Activated CD8-positive, alpha-beta T cell treated with anti-CD3 and anti-CD28 coated beads for 36 hours (primary cell): ENCODE measurements at regions not wholly inside any gene's neighbourhood (a gene's known extent, or its start where the extent isn't known, plus 50 kb on each side); places are given as distances from the start of the nearest gene placed in this dataset.

Source experiments
- ATAC-seq: fragments of 200-7000 bp; cut with Tn5 transposase; one replicate; pipeline ENCODE4 v1.10.0; 2021; ENCODE audit warnings: mild to moderate bottlenecking, moderate library complexity
- CTCF ChIA-PET: fragments of 350-600 bp; sonication (Branson Sonifier 250); formaldehyde crosslinking; loops from one replicate; lab custom pipeline; 2021; ENCODE audit warnings: antibody characterized with exemption; lab: Charles Lee
- POLR2A ChIA-PET: fragments of 350-600 bp; sonication (Branson Sonifier 250); formaldehyde crosslinking; loops from one replicate; lab custom pipeline; 2021; ENCODE audit warnings: antibody characterized with exemption; lab: Charles Lee
- DNase-seq: peaks from one replicate; pipeline ENCODE4 v3.0.0-alpha.2; 2020
- H3K27ac Mint-ChIP-seq: one replicate; pipeline ENCODE4 v1.8.0; 2021; ENCODE audit warnings: mild to moderate bottlenecking, mixed read lengths
- H3K27me3 Mint-ChIP-seq: one replicate; pipeline ENCODE4 v1.8.0; 2021; ENCODE audit warnings: mixed read lengths
- H3K36me3 Mint-ChIP-seq: one replicate; pipeline ENCODE4 v1.8.0; 2021; ENCODE audit warnings: low read depth, mixed read lengths
- H3K4me1 Mint-ChIP-seq: one replicate; pipeline ENCODE4 v1.8.0; 2021; ENCODE audit warnings: low read depth, mixed read lengths
- H3K4me3 Mint-ChIP-seq: one replicate; pipeline ENCODE4 v1.8.0; 2021; ENCODE audit warnings: mild to moderate bottlenecking, moderate library complexity, mixed read lengths
- H3K9me3 Mint-ChIP-seq: one replicate; pipeline ENCODE4 v1.8.0; 2021; ENCODE audit warnings: mixed read lengths
- intact Hi-C: fragments of 100-400 bp; cut with micrococcal nuclease; formaldehyde crosslinking; loops from one replicate; pipeline ENCODE4 v1.10.0; 2022
- TF ChIP-seq, protein P1 (sequence below): fragments of 200-600 bp; IDR thresholded peaks from one replicate; pipeline ENCODE4 v1.8.0; 2022; ENCODE audit warnings: antibody characterized with exemption, mild to moderate bottlenecking

DNA sequence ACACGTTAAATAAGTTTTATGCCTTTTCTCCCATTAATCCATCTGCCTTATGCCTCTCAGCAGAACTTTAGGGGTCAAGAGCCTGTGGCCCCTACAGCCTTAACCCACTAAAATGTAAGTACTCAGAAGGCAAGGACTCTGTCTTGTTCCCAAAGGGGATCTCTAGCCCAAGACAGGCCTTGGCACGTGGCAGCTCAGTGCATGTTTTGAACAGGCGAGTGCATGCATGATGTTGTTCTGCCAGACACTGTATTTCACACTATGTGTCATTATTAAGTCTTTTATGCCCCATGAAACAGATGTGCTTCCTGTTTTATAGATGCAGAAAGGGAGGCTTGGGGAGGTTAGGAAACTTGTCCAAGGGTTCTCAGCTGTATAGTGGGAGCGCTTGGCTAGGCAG, 102.8 kb downstream of the ETS2 start:
- CTCF ChIA-PET = no interaction called here
- H3K9me3 Mint-ChIP-seq = no peaks in the 10 kb centered on the region
- ATAC-seq = no peak

DNA sequence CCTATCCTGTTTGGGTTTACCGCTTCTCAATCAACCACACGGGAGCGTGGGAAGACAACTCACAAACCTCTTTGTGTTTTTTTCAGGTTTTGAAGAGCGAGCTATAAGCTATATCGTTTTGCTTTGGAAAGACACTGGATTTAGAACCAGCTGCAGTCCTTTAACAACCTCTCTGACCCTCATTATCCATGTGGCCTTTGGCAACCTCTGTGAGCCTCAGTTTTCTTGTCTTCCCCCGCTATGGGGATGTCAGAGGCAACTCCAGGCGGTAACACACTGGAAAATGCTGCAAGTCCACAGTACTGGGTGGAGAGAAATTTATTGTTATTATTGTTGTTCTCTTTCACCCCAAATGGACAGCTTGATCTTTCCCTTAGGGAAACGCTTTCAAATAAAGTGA, 100.0 kb downstream of the ETS2 start:
- TF ChIP-seq, protein P1, sequence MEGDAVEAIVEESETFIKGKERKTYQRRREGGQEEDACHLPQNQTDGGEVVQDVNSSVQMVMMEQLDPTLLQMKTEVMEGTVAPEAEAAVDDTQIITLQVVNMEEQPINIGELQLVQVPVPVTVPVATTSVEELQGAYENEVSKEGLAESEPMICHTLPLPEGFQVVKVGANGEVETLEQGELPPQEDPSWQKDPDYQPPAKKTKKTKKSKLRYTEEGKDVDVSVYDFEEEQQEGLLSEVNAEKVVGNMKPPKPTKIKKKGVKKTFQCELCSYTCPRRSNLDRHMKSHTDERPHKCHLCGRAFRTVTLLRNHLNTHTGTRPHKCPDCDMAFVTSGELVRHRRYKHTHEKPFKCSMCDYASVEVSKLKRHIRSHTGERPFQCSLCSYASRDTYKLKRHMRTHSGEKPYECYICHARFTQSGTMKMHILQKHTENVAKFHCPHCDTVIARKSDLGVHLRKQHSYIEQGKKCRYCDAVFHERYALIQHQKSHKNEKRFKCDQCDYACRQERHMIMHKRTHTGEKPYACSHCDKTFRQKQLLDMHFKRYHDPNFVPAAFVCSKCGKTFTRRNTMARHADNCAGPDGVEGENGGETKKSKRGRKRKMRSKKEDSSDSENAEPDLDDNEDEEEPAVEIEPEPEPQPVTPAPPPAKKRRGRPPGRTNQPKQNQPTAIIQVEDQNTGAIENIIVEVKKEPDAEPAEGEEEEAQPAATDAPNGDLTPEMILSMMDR = no peak
- DNase-seq = no peak
- no peak overlapping the region for H3K27ac Mint-ChIP-seq
- peaks cover 4% of the 10 kb centered on the region for H3K9me3 Mint-ChIP-seq
- H3K4me1 Mint-ChIP-seq = no peaks in the 10 kb centered on the region
- no peak overlapping the region for H3K4me3 Mint-ChIP-seq
- intact Hi-C loops = no loop called here
- H3K27me3 Mint-ChIP-seq = no peaks in the 10 kb centered on the region
- no peaks in the 10 kb centered on the region for H3K36me3 Mint-ChIP-seq
- CTCF ChIA-PET = no interaction called here
- POLR2A ChIA-PET = interaction anchor here (0.6 kb wide), 1 partner anchor 809 kb away, joined by 3 read pairs; no protein-coding TSS in a partner anchor
- ATAC-seq = no peak

More for the DNA sequence above, 102.8 kb downstream of the ETS2 start:
- no peak overlapping the region for H3K27ac Mint-ChIP-seq
- no peak overlapping the region for H3K4me3 Mint-ChIP-seq
- no peaks in the 10 kb centered on the region for H3K27me3 Mint-ChIP-seq
- POLR2A ChIA-PET = no interaction called here
- intact Hi-C loops = no loop called here
- no peak for DNase-seq
- H3K36me3 Mint-ChIP-seq = no peaks in the 10 kb centered on the region
- TF ChIP-seq, protein P1 = no peak
- peaks cover 5% of the 10 kb centered on the region for H3K4me1 Mint-ChIP-seq

DNA sequence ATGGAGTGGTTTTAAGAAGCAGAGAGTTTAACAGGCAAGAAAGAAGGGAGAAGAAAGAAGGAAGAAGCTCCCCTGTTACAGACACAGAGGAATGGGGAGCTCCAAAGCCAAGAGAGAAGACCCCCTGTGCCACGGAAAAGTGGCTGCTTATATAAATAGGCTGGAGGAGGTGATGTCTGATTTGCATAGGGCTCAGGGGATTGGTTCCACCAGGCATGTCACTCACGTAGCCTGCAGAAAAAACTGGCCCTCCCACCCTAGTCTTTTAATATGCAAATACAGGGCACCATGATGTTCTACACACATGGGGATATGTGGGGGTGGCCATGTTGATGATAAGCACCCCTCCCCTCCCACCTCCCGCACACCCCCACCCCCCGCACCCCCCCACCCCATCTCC, 99.6 kb downstream of the ETS2 start:
- ChIA-PET CTCF (no interaction called here), POLR2A (no interaction called here)
- ATAC-seq = no peak
- Mint-ChIP-seq H3K9me3 (peaks cover 6% of the 10 kb centered on the region), H3K4me1 (no peaks in the 10 kb centered on the region), H3K36me3 (no peaks in the 10 kb centered on the region), H3K4me3 (no peak overlapping the region), H3K27ac (no peak overlapping the region), H3K27me3 (no peaks in the 10 kb centered on the region)
- DNase-seq = no peak
- intact Hi-C loops = no loop called here
- TF ChIP-seq, protein P1 = no peak

DNA sequence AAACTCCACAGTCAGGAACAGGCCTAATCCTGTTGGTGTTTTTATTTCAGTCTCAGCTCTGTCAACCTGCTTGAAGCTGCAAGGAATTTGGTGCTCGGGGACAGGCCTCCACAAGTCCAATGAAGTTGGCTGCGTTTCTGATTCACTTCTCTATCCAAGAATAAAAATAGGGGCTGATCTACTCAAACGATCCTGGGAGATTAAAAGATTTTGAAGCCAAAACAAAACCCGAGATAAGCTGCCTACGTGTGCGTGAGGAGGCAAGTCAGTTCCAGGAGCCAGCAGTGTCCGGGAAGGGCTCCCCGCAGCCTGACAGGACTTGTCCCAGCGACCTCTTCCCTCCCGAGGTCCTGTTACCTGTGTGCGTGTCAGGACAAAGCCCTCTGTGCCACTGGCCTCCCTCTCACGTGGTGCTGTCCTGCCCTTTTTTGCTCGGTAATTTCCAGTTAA, 98.0 kb downstream of the ETS2 start:
- Mint-ChIP-seq H3K36me3 (no peaks in the 10 kb centered on the region), H3K9me3 (peaks cover 9% of the 10 kb centered on the region), H3K4me1 (no peaks in the 10 kb centered on the region), H3K27ac (no peak overlapping the region), H3K4me3 (no peak overlapping the region), H3K27me3 (no peaks in the 10 kb centered on the region)
- TF ChIP-seq, protein P1 = no peak
- ATAC-seq = no peak
- no peak for DNase-seq
- intact Hi-C loops = no loop called here
- ChIA-PET CTCF (no interaction called here), POLR2A (interaction anchor here (0.6 kb wide), 1 partner anchor 20 kb away, joined by 5 read pairs; no protein-coding TSS in a partner anchor)

DNA sequence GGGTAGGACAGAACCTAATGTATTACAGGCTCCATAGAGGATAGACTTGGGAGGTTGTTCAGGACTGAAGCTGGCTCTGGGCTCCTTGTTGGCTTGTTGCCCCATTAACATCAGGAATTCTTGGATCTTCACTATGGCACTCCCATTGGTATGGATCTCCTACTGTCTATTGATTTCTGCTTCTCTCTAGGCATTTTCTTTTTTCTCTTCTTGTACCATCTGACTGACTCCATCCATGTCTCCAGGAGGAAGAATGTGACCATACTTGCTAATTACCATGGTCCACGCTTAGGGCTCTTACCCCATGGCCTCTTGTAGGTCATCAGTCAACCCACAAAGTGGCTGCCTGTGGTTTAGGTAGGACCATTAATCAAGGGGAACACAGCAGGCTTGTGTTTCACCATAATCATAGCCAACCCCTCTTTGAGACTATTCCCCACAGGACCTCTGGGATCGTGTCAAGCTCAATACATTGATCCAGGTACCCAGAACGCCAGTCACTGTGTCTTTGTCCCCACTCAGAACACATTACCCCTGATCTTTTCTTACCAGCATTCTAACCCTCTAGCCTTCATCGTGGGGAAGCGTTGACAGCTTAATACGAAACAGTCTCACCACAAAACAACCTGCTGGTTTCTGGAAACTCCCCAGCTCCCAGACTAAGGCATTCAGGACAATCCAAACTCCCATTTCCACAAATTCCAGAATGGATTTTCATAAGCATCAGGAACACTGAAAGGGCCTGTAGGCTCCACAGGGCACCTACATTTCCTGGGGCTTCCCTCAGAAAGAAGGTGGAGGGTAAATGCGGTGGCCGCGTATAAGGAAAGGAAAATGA, 97.1 kb downstream of the ETS2 start:
- TF ChIP-seq, protein P1 = no peak
- intact Hi-C loops = no loop called here
- H3K27me3 Mint-ChIP-seq = no peaks in the 10 kb centered on the region
- peaks cover 2% of the 10 kb centered on the region for H3K4me1 Mint-ChIP-seq
- no peaks in the 10 kb centered on the region for H3K36me3 Mint-ChIP-seq
- H3K27ac Mint-ChIP-seq = no peak overlapping the region
- no peak overlapping the region for H3K4me3 Mint-ChIP-seq
- peaks cover 9% of the 10 kb centered on the region for H3K9me3 Mint-ChIP-seq
- CTCF ChIA-PET = no interaction called here
- DNase-seq (no peak), ATAC-seq (no peak)
- POLR2A ChIA-PET = interaction anchor here (0.6 kb wide), 1 partner anchor 92 kb away, joined by 3 read pairs; no protein-coding TSS in a partner anchor
